ENCODE measurements at regions not wholly inside any gene's neighbourhood (a gene's known extent, or its start where the extent isn't known, plus 50 kb on each side); places are given as distances from the start of the nearest gene placed in this dataset.

- H3K27me3 Mint-ChIP-seq (ENCODE audit: unreplicated experiment) = no peaks in the 10 kb centered on the region
- no peaks in the 10 kb centered on the region for H3K9me3 Mint-ChIP-seq (ENCODE audit: low read depth, unreplicated experiment)
- no peak for TF ChIP-seq CTCF (IDR thresholded peaks at IDR 0.05; ENCODE audit: unreplicated experiment)
- H3K27ac Mint-ChIP-seq (ENCODE audit: unreplicated experiment) = peak overlapping the region; percentile 56
- DNase-seq = peak; percentile 63
- no TSS peak for BruUV-seq (replicated peaks)
- no peaks in the 10 kb centered on the region for H3K4me1 Mint-ChIP-seq (ENCODE audit: low read depth, unreplicated experiment)
- CTCF ChIA-PET = interaction anchor here (0.6 to 3.0 kb wide), 5 partner anchors 14 to 497 kb away, joined by 3 to 18 read pairs (median 10); no protein-coding TSS in a partner anchor
- peak overlapping the region; percentile 78 for H3K4me3 Mint-ChIP-seq (ENCODE audit: low read depth, unreplicated experiment)
- peaks cover 16% of the 10 kb centered on the region for H3K36me3 Mint-ChIP-seq (ENCODE audit: insufficient read depth, unreplicated experiment)
- intact Hi-C loops (cut with micrococcal nuclease; ENCODE audit: unreplicated experiment) = loop anchor here (1.0 to 5.0 kb wide), 6 partner anchors 55 to 511 kb away; no protein-coding TSS in a partner anchor
Measured at GRCh38 chr2:176637486-176638166, 368.4 kb downstream of the MTX2 start.

GRCh38 chr2:176638167-176639015 is 369.1 kb downstream of the MTX2 start:
- no peaks in the 10 kb centered on the region for H3K27me3 Mint-ChIP-seq (ENCODE audit: unreplicated experiment)
- peak overlapping the region; percentile 47 for H3K27ac Mint-ChIP-seq (ENCODE audit: unreplicated experiment)
- no peaks in the 10 kb centered on the region for H3K9me3 Mint-ChIP-seq (ENCODE audit: low read depth, unreplicated experiment)
- CTCF ChIA-PET = interaction anchor here (1.0 to 3.0 kb wide), 5 partner anchors 13 to 498 kb away, joined by 3 to 18 read pairs (median 10); no protein-coding TSS in a partner anchor
- peaks cover 16% of the 10 kb centered on the region for H3K36me3 Mint-ChIP-seq (ENCODE audit: insufficient read depth, unreplicated experiment)
- peak overlapping the region; percentile 78 for H3K4me3 Mint-ChIP-seq (ENCODE audit: low read depth, unreplicated experiment)
- intact Hi-C loops (cut with micrococcal nuclease; ENCODE audit: unreplicated experiment) = loop anchor here (1.0 to 5.0 kb wide), 5 partner anchors 56 to 512 kb away; no protein-coding TSS in a partner anchor
- peak; percentile 87 for DNase-seq
- H3K4me1 Mint-ChIP-seq (ENCODE audit: low read depth, unreplicated experiment) = no peaks in the 10 kb centered on the region
- TF ChIP-seq CTCF (IDR thresholded peaks at IDR 0.05; ENCODE audit: unreplicated experiment) = peak; percentile 91
- BruUV-seq (replicated peaks) = no TSS peak

- no peak for TF ChIP-seq CTCF (IDR thresholded peaks at IDR 0.05; ENCODE audit: unreplicated experiment)
- no peaks in the 10 kb centered on the region for H3K9me3 Mint-ChIP-seq (ENCODE audit: low read depth, unreplicated experiment)
- no peak overlapping the region for H3K27ac Mint-ChIP-seq (ENCODE audit: unreplicated experiment)
- H3K27me3 Mint-ChIP-seq (ENCODE audit: unreplicated experiment) = no peaks in the 10 kb centered on the region
- peaks cover 16% of the 10 kb centered on the region for H3K36me3 Mint-ChIP-seq (ENCODE audit: insufficient read depth, unreplicated experiment)
- CTCF ChIA-PET = interaction anchor here (1.0 to 3.0 kb wide), 2 partner anchors 184 to 499 kb away, joined by 3 to 18 read pairs; no protein-coding TSS in a partner anchor
- BruUV-seq (replicated peaks) = no TSS peak
- no peak for DNase-seq
- H3K4me3 Mint-ChIP-seq (ENCODE audit: low read depth, unreplicated experiment) = no peak overlapping the region
- intact Hi-C loops (cut with micrococcal nuclease; ENCODE audit: unreplicated experiment) = loop anchor here (2.0 to 5.0 kb wide), 3 partner anchors 57 to 512 kb away; no protein-coding TSS in a partner anchor
- H3K4me1 Mint-ChIP-seq (ENCODE audit: low read depth, unreplicated experiment) = no peaks in the 10 kb centered on the region
Measured at GRCh38 chr2:176639016-176639343, 369.7 kb downstream of the MTX2 start.

- Mint-ChIP-seq H3K4me3 (ENCODE audit: low read depth, unreplicated experiment) (no peak overlapping the region), H3K27ac (ENCODE audit: unreplicated experiment) (no peak overlapping the region), H3K36me3 (ENCODE audit: insufficient read depth, unreplicated experiment) (peaks cover 16% of the 10 kb centered on the region), H3K27me3 (ENCODE audit: unreplicated experiment) (no peaks in the 10 kb centered on the region), H3K9me3 (ENCODE audit: low read depth, unreplicated experiment) (no peaks in the 10 kb centered on the region), H3K4me1 (ENCODE audit: low read depth, unreplicated experiment) (no peaks in the 10 kb centered on the region)
- intact Hi-C loops (cut with micrococcal nuclease; ENCODE audit: unreplicated experiment) = loop anchor here (2.0 to 5.0 kb wide), 3 partner anchors 57 to 513 kb away; no protein-coding TSS in a partner anchor
- CTCF ChIA-PET = interaction anchor here (1.0 to 3.0 kb wide), 2 partner anchors 184 to 499 kb away, joined by 3 to 18 read pairs; no protein-coding TSS in a partner anchor
- no peak for DNase-seq
- TSS peak; percentile 35 for BruUV-seq (replicated peaks)
- no peak for TF ChIP-seq CTCF (IDR thresholded peaks at IDR 0.05; ENCODE audit: unreplicated experiment)
Measured at GRCh38 chr2:176639671-176640070, 370.4 kb downstream of the MTX2 start.

Data from Calu3 (cell line).